ENCODE measurements at regions not wholly inside any gene's neighbourhood (a gene's known extent, or its start where the extent isn't known, plus 50 kb on each side); places are given as distances from the start of the nearest gene placed in this dataset.

DNA sequence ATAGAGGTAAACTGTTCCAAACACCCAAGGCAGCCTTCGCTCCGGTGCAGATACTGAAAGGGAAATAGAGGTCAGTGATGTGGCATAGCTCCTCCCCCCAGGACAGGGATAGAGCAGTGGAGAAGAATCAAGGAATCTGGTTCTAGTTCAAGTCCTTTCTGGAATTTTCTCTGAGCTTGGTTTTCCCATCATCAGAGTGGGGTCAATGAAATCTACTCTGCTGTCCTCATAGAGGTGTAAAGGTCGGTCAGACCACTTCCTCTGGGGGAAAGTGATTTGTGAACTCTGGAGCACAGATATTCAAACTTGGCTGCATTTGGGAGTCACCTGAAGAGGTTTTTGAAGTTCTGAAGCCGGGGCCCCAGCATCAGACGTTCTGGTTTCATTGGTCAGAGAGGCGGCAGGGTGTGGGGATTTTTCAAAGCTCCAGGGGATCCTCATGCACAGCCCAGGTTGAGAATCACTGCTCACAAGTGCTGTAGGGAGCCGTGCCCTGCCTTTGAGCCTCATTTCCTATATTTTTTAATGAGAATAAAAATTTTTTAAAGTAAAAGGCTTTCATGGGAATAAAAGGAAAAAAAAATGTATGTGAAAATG lies 105.7 kb upstream of the RAD23B start:
- peaks cover 46% of the 10 kb centered on the region for H3K4me1 ChIP-seq (ENCODE audit: control insufficient read depth, insufficient read depth, low read length)
- H3K27me3 ChIP-seq (replicated peaks; ENCODE audit: control insufficient read depth, insufficient read depth, low read length), result no peaks in the 10 kb centered on the region
- no peaks in the 10 kb centered on the region for H3K36me3 ChIP-seq (ENCODE audit: control insufficient read depth, insufficient read depth, low read length, severe bottlenecking)
- no peak for DNase-seq (ENCODE audit: low read depth)
- H3K4me3 ChIP-seq (ENCODE audit: low read length), result no peak overlapping the region
- peaks cover 3% of the 10 kb centered on the region for H3K9me3 ChIP-seq (ENCODE audit: control insufficient read depth, low read length)
- H3K9ac ChIP-seq (ENCODE audit: low read length), result no peak overlapping the region

DNA sequence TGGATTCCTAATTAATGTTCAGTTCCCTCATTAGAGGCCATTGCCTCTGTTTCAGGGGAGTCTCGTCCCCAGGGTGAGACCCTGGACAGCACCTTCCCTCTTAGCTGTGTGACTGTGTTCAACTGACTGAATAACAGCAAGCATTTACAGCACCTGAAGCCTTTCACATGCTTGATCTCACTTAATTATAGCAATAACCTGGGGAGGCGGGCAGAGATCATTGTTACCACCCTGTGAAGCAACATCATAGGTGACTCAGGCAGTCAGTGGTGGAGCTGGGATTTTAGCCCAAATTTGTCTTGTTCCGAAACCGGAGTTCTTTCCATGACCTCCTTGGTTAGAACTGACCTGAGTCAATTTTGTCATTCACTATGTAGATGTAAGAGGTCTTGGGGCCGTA lies 105.2 kb upstream of the RAD23B start:
- H3K4me1 ChIP-seq (ENCODE audit: control insufficient read depth, insufficient read depth, low read length), result peaks cover 41% of the 10 kb centered on the region

DNA sequence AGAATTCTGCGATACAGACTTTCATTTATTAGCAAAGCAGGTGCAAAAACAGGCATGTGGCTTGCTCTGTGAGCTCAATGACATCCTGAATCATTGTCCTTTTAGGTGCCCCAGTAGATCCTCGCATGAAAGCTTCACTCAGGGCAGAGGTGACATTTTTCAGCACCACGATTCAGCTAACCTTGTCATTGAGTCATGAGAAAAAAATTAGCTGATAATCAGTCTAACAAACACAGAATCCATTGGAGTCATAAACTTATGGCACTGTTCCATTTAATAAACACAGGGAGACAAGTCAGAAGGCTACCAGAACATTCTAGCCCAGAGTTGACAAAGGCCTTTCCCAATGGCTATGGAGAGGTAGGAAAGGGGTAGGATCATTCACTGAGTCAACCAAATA lies 104.8 kb upstream of the RAD23B start:
- Histone ChIP-seq H3K27me3 (replicated peaks; ENCODE audit: control insufficient read depth, insufficient read depth, low read length) (no peaks in the 10 kb centered on the region), H3K36me3 (ENCODE audit: control insufficient read depth, insufficient read depth, low read length, severe bottlenecking) (no peaks in the 10 kb centered on the region), H3K4me3 (ENCODE audit: low read length) (no peak overlapping the region), H3K4me1 (ENCODE audit: control insufficient read depth, insufficient read depth, low read length) (peaks cover 41% of the 10 kb centered on the region), H3K9ac (ENCODE audit: low read length) (no peak overlapping the region), H3K9me3 (ENCODE audit: control insufficient read depth, low read length) (peaks cover 12% of the 10 kb centered on the region)
- DNase-seq (ENCODE audit: low read depth), result no peak

More for the DNA sequence above, 105.2 kb upstream of the RAD23B start:
- H3K9me3 ChIP-seq (ENCODE audit: control insufficient read depth, low read length), result peaks cover 8% of the 10 kb centered on the region
- no peak overlapping the region for H3K9ac ChIP-seq (ENCODE audit: low read length)
- DNase-seq (ENCODE audit: low read depth), result no peak
- H3K36me3 ChIP-seq (ENCODE audit: control insufficient read depth, insufficient read depth, low read length, severe bottlenecking), result no peaks in the 10 kb centered on the region
- H3K4me3 ChIP-seq (ENCODE audit: low read length), result no peak overlapping the region
- H3K27me3 ChIP-seq (replicated peaks; ENCODE audit: control insufficient read depth, insufficient read depth, low read length), result no peaks in the 10 kb centered on the region

DNA sequence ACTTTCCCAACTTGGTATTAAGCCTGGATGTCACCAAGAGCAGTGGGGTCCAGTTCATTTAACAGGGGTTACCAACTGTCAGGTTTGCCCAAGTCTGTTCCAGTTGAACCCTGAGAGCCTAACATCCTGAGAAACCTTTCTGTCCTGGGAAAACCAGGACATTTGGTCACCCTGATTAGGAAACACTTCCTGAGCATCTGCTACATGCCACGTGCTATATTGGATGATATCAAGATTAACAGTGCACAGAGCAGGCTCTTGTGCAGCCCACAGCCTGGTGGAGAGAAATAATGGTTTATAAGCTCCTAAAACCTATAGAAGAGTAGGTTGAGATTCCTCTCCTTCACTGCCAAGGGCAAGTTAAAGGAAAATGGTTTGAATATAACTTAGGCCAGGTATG lies 102.9 kb upstream of the RAD23B start:
- no peak for DNase-seq (ENCODE audit: low read depth)
- Histone ChIP-seq H3K4me3 (ENCODE audit: low read length) (no peak overlapping the region), H3K27me3 (replicated peaks; ENCODE audit: control insufficient read depth, insufficient read depth, low read length) (no peaks in the 10 kb centered on the region), H3K4me1 (ENCODE audit: control insufficient read depth, insufficient read depth, low read length) (peaks cover 30% of the 10 kb centered on the region), H3K9me3 (ENCODE audit: control insufficient read depth, low read length) (peaks cover 20% of the 10 kb centered on the region), H3K9ac (ENCODE audit: low read length) (no peak overlapping the region), H3K36me3 (ENCODE audit: control insufficient read depth, insufficient read depth, low read length, severe bottlenecking) (no peaks in the 10 kb centered on the region)

DNA sequence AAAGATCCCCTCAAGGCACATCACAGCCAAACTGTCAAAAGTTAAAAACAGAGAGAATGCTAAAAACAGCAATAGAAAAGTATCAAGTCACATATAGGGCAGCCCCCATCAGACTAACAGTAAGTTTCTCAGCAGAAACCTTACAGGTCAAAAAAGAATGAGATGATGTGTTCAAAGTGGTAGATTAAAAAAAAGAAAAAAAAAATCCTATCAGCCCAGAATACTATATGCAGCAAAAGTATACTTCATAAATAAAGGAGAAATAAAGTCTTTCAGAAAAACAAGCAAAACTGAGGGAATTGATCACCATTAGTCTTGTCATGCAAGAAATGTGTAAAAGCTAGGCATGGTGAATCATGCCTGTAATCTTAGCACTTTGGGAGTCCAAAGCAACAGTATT lies 99.9 kb upstream of the RAD23B start:
- DNase-seq (ENCODE audit: low read depth), result no peak
- H3K9me3 ChIP-seq (ENCODE audit: control insufficient read depth, low read length), result peaks cover 20% of the 10 kb centered on the region
- H3K27me3 ChIP-seq (replicated peaks; ENCODE audit: control insufficient read depth, insufficient read depth, low read length), result no peaks in the 10 kb centered on the region
- peaks cover 3% of the 10 kb centered on the region for H3K4me1 ChIP-seq (ENCODE audit: control insufficient read depth, insufficient read depth, low read length)
- no peaks in the 10 kb centered on the region for H3K36me3 ChIP-seq (ENCODE audit: control insufficient read depth, insufficient read depth, low read length, severe bottlenecking)
- no peak overlapping the region for H3K4me3 ChIP-seq (ENCODE audit: low read length)
- H3K9ac ChIP-seq (ENCODE audit: low read length), result no peak overlapping the region

DNA sequence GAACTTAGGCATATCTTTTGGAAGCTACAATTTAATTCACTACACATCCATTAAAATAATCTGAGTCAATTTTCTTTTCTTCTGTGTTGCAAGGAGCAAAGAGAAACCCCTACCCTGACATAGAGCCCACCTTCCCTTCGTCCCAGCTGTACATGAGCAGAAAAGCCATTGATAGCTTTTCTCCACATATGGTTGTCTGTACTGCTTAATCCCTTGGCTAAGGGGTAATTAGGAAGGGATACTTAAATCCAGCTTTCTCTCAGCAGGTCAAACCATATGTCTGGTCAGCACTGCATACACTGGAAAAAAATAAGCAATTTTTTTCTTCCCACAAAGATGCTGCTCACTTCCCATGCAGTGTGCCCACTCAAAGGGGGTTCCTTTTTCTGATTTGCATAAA lies 94.7 kb upstream of the RAD23B start:
- no peak overlapping the region for H3K9ac ChIP-seq (ENCODE audit: low read length)
- peaks cover 7% of the 10 kb centered on the region for H3K9me3 ChIP-seq (ENCODE audit: control insufficient read depth, low read length)
- no peak overlapping the region for H3K4me3 ChIP-seq (ENCODE audit: low read length)
- no peak for DNase-seq (ENCODE audit: low read depth)
- no peaks in the 10 kb centered on the region for H3K27me3 ChIP-seq (replicated peaks; ENCODE audit: control insufficient read depth, insufficient read depth, low read length)
- H3K4me1 ChIP-seq (ENCODE audit: control insufficient read depth, insufficient read depth, low read length), result peaks cover 10% of the 10 kb centered on the region
- H3K36me3 ChIP-seq (ENCODE audit: control insufficient read depth, insufficient read depth, low read length, severe bottlenecking), result no peaks in the 10 kb centered on the region

DNA sequence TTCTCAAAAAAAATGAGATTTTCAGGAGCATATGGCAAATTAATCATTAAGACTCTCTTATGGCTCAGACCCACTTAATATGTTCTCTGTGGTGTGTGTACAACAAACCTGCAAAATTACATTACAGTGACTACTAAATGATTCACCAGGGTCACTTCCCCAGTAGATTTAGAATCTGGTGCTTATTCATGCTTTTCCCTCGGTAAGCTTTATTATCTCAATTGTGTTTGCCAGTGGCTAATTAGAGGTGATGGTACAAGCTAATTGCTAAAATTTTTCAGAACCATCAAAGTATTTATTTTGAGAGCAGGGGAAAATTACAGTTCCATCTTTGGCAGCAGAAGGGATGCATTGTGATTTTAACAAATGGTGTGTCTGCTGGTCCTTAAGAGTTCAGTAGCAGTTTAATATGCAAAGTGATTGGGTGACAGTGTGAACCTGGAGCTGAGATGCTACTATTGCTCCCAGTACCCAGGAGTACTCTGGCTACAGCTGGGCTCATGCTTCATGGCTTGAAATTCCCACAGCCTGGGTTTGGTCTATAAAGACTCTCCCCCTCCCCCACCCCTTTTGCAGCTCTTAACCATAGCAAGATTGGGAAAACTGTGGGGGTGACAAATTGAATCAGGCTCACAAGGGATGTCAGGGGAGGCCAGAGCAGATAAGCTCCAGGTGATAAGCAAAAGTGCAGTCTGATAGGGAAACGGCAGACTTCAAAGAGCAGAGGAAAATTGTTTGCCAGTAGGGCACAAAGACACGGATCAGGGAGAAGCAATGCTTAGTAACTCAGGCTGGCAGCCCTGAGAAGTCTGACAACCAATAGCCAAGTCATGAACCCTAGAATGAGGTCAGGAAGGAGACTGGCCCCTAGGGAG lies 92.8 kb upstream of the RAD23B start:
- no peaks in the 10 kb centered on the region for H3K27me3 ChIP-seq (replicated peaks; ENCODE audit: control insufficient read depth, insufficient read depth, low read length)
- no peak overlapping the region for H3K4me3 ChIP-seq (ENCODE audit: low read length)
- no peaks in the 10 kb centered on the region for H3K9me3 ChIP-seq (ENCODE audit: control insufficient read depth, low read length)
- no peak overlapping the region for H3K9ac ChIP-seq (ENCODE audit: low read length)
- H3K36me3 ChIP-seq (ENCODE audit: control insufficient read depth, insufficient read depth, low read length, severe bottlenecking), result no peaks in the 10 kb centered on the region
- peaks cover 14% of the 10 kb centered on the region for H3K4me1 ChIP-seq (ENCODE audit: control insufficient read depth, insufficient read depth, low read length)
- DNase-seq (ENCODE audit: low read depth), result peak; percentile 10

DNA sequence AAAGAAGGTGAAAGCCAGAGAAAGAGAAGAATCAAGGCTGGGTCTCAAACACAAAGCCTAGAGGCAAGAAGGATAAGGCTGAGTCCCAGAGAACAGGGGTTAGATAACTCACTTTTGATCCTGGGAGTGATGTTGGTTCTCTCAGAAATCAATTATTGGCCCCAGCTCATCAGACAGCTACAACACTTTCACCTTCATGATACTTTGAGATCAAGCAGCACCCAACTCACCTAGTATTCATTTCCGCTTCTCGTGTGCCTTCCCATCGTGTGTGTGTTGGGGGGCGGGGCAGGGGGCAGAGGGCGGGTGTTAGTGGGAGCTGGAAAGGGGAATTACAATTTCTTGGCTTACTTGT lies 92.2 kb upstream of the RAD23B start:
- no peak overlapping the region for H3K4me3 ChIP-seq (ENCODE audit: low read length)
- peaks cover 14% of the 10 kb centered on the region for H3K4me1 ChIP-seq (ENCODE audit: control insufficient read depth, insufficient read depth, low read length)
- DNase-seq (ENCODE audit: low read depth), result no peak
- H3K36me3 ChIP-seq (ENCODE audit: control insufficient read depth, insufficient read depth, low read length, severe bottlenecking), result no peaks in the 10 kb centered on the region
- no peaks in the 10 kb centered on the region for H3K9me3 ChIP-seq (ENCODE audit: control insufficient read depth, low read length)
- H3K9ac ChIP-seq (ENCODE audit: low read length), result no peak overlapping the region
- no peaks in the 10 kb centered on the region for H3K27me3 ChIP-seq (replicated peaks; ENCODE audit: control insufficient read depth, insufficient read depth, low read length)

DNA sequence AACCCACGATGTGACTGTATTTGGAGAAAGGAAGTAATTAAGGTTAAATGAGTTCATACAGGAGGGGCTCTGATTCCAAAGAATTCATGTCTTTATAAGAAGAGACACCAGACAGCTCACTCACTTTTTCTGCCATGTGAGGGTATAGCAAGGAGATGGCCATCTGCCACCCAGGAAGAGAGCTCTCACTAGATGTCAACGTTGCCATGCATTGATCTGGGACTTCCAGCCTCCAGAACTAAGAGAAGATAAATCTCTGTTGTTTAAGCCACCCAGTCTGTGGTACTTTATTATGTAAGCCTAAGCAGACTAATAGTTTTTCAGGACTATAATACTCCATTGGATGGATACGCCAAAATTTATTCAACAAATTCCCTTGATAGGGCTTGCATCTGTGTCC lies 89.8 kb upstream of the RAD23B start:
- Histone ChIP-seq H3K27me3 (replicated peaks; ENCODE audit: control insufficient read depth, insufficient read depth, low read length) (no peaks in the 10 kb centered on the region), H3K4me1 (ENCODE audit: control insufficient read depth, insufficient read depth, low read length) (peaks cover 14% of the 10 kb centered on the region), H3K9ac (ENCODE audit: low read length) (no peak overlapping the region), H3K9me3 (ENCODE audit: control insufficient read depth, low read length) (no peaks in the 10 kb centered on the region), H3K36me3 (ENCODE audit: control insufficient read depth, insufficient read depth, low read length, severe bottlenecking) (no peaks in the 10 kb centered on the region), H3K4me3 (ENCODE audit: low read length) (no peak overlapping the region)
- no peak for DNase-seq (ENCODE audit: low read depth)

DNA sequence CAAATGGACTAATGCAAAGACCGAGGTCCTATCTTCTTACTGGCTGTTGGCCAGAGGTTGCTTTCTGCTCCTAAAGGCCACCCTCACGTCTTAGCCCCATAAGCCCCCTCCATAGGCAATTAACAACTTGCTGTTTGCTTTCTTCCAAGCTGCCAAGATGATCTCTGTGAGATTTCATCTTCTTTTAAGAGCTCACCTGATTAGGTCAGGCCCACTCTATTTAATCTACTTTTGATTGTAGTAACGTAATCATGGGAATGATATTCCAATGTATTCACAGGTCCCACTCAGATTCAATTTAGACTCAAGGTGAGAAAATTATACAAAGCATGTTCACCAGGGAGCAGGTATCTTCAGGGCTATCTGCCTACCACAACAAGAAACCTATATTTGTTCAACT lies 84.4 kb upstream of the RAD23B start:
- no peaks in the 10 kb centered on the region for H3K36me3 ChIP-seq (ENCODE audit: control insufficient read depth, insufficient read depth, low read length, severe bottlenecking)
- H3K9me3 ChIP-seq (ENCODE audit: control insufficient read depth, low read length), result peaks cover 4% of the 10 kb centered on the region
- peaks cover 4% of the 10 kb centered on the region for H3K4me1 ChIP-seq (ENCODE audit: control insufficient read depth, insufficient read depth, low read length)
- no peak overlapping the region for H3K4me3 ChIP-seq (ENCODE audit: low read length)
- H3K9ac ChIP-seq (ENCODE audit: low read length), result no peak overlapping the region
- no peaks in the 10 kb centered on the region for H3K27me3 ChIP-seq (replicated peaks; ENCODE audit: control insufficient read depth, insufficient read depth, low read length)
- no peak for DNase-seq (ENCODE audit: low read depth)

DNA sequence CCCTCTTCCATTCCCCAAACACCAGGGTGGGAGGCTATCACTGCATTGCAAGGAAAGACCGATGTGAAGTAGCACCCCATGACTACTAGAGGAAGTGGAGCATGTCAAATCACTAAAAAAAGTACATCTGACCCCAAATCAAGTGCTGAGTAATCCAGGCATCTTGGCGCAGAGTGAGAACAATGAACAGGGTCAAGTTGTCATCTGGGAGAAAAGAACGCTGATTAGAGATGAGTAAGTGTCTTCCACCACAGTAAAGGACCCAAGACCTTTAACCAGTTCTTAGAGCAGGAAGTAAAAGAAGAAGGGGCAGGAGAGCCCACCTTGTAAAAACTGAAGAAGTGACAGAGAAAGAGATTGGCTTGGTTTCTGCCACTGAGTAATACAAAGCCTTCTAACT lies 75.0 kb upstream of the RAD23B start:
- no peak for DNase-seq (ENCODE audit: low read depth)
- Histone ChIP-seq H3K4me3 (ENCODE audit: low read length) (no peak overlapping the region), H3K9ac (ENCODE audit: low read length) (no peak overlapping the region)

More for the DNA sequence above, 75.0 kb upstream of the RAD23B start:
- H3K4me1 ChIP-seq (ENCODE audit: control insufficient read depth, insufficient read depth, low read length), result peaks cover 15% of the 10 kb centered on the region
- peaks cover under 1% of the 10 kb centered on the region for H3K9me3 ChIP-seq (ENCODE audit: control insufficient read depth, low read length)
- no peaks in the 10 kb centered on the region for H3K27me3 ChIP-seq (replicated peaks; ENCODE audit: control insufficient read depth, insufficient read depth, low read length)
- H3K36me3 ChIP-seq (ENCODE audit: control insufficient read depth, insufficient read depth, low read length, severe bottlenecking), result no peaks in the 10 kb centered on the region
